ENCODE measurements at regions not wholly inside any gene's neighbourhood (a gene's known extent, or its start where the extent isn't known, plus 50 kb on each side); places are given as distances from the start of the nearest gene placed in this dataset.
"Not testable (repeated sequence)": the region's sequence is repeated elsewhere in the genome, so short reads cannot be mapped to it uniquely, and the experiment has no call there.

- H3K27me3 ChIP-seq (ENCODE audit: control insufficient read depth in 3 of 3, insufficient read depth in 3 of 3, low read length in 3 of 3), result no peaks in the 10 kb centered on the region
- H3K36me3 ChIP-seq (ENCODE audit: control insufficient read depth in 3 of 3, insufficient read depth in 3 of 3, low read length in 3 of 3), result no peaks in the 10 kb centered on the region
- no peaks in the 10 kb centered on the region for H3K4me1 ChIP-seq (ENCODE audit: control insufficient read depth in 3 of 3, insufficient read depth in 3 of 3, low read length in 3 of 3)
- H3K9me3 ChIP-seq (ENCODE audit: control insufficient read depth in 3 of 3, low read length in 3 of 3), result no peaks in the 10 kb centered on the region
- no peak overlapping the region for H3K9ac ChIP-seq (ENCODE audit: low read depth in 1 of 3, low read length in 3 of 3)
- H3K4me3 ChIP-seq (ENCODE audit: low read length in 3 of 3), result no peak overlapping the region
- no peak overlapping the region for H3K27ac ChIP-seq (ENCODE audit: low read depth, low read length)
These were observed 60.8 kb downstream of the COPRS start for GRCh38 chr17:31798205-31798724.

- not testable (repeated sequence) for H3K4me3 ChIP-seq (ENCODE audit: low read length in 3 of 3); H3K4me1 ChIP-seq (ENCODE audit: control insufficient read depth in 3 of 3, insufficient read depth in 3 of 3, low read length in 3 of 3); H3K27ac ChIP-seq (ENCODE audit: low read depth, low read length); H3K9me3 ChIP-seq (ENCODE audit: control insufficient read depth in 3 of 3, low read length in 3 of 3); H3K27me3 ChIP-seq (ENCODE audit: control insufficient read depth in 3 of 3, insufficient read depth in 3 of 3, low read length in 3 of 3); H3K36me3 ChIP-seq (ENCODE audit: control insufficient read depth in 3 of 3, insufficient read depth in 3 of 3, low read length in 3 of 3); H3K9ac ChIP-seq (ENCODE audit: low read depth in 1 of 3, low read length in 3 of 3)
These were observed 63.1 kb downstream of the COPRS start for GRCh38 chr17:31795941-31796340.

GRCh38 chr17:31794111-31794510 lies 64.9 kb downstream of the COPRS start:
- no peak overlapping the region for H3K9ac ChIP-seq (ENCODE audit: low read depth in 1 of 3, low read length in 3 of 3)
- H3K9me3 ChIP-seq (ENCODE audit: control insufficient read depth in 3 of 3, low read length in 3 of 3), result no peaks in the 10 kb centered on the region
- H3K36me3 ChIP-seq (ENCODE audit: control insufficient read depth in 3 of 3, insufficient read depth in 3 of 3, low read length in 3 of 3), result no peaks in the 10 kb centered on the region
- no peaks in the 10 kb centered on the region for H3K27me3 ChIP-seq (ENCODE audit: control insufficient read depth in 3 of 3, insufficient read depth in 3 of 3, low read length in 3 of 3)
- no peak overlapping the region for H3K27ac ChIP-seq (ENCODE audit: low read depth, low read length)
- H3K4me1 ChIP-seq (ENCODE audit: control insufficient read depth in 3 of 3, insufficient read depth in 3 of 3, low read length in 3 of 3), result no peaks in the 10 kb centered on the region
- no peak overlapping the region for H3K4me3 ChIP-seq (ENCODE audit: low read length in 3 of 3)

GRCh38 chr17:31793634-31794033 lies 65.4 kb downstream of the COPRS start:
- not testable (repeated sequence) for H3K4me3 ChIP-seq (ENCODE audit: low read length in 3 of 3); H3K9me3 ChIP-seq (ENCODE audit: control insufficient read depth in 3 of 3, low read length in 3 of 3); H3K27me3 ChIP-seq (ENCODE audit: control insufficient read depth in 3 of 3, insufficient read depth in 3 of 3, low read length in 3 of 3); H3K27ac ChIP-seq (ENCODE audit: low read depth, low read length); H3K4me1 ChIP-seq (ENCODE audit: control insufficient read depth in 3 of 3, insufficient read depth in 3 of 3, low read length in 3 of 3); H3K36me3 ChIP-seq (ENCODE audit: control insufficient read depth in 3 of 3, insufficient read depth in 3 of 3, low read length in 3 of 3); H3K9ac ChIP-seq (ENCODE audit: low read depth in 1 of 3, low read length in 3 of 3)

- Histone ChIP-seq H3K4me1 (ENCODE audit: control insufficient read depth in 3 of 3, insufficient read depth in 3 of 3, low read length in 3 of 3) (no peaks in the 10 kb centered on the region), H3K27me3 (ENCODE audit: control insufficient read depth in 3 of 3, insufficient read depth in 3 of 3, low read length in 3 of 3) (no peaks in the 10 kb centered on the region), H3K4me3 (ENCODE audit: low read length in 3 of 3) (no peak overlapping the region), H3K9me3 (ENCODE audit: control insufficient read depth in 3 of 3, low read length in 3 of 3) (no peaks in the 10 kb centered on the region), H3K36me3 (ENCODE audit: control insufficient read depth in 3 of 3, insufficient read depth in 3 of 3, low read length in 3 of 3) (no peaks in the 10 kb centered on the region), H3K27ac (ENCODE audit: low read depth, low read length) (no peak overlapping the region), H3K9ac (ENCODE audit: low read depth in 1 of 3, low read length in 3 of 3) (no peak overlapping the region)
These were observed 66.9 kb downstream of the COPRS start for GRCh38 chr17:31792007-31792585.

- Histone ChIP-seq H3K36me3 (ENCODE audit: control insufficient read depth in 3 of 3, insufficient read depth in 3 of 3, low read length in 3 of 3) (no peaks in the 10 kb centered on the region), H3K9ac (ENCODE audit: low read depth in 1 of 3, low read length in 3 of 3) (no peak overlapping the region), H3K4me3 (ENCODE audit: low read length in 3 of 3) (no peak overlapping the region), H3K9me3 (ENCODE audit: control insufficient read depth in 3 of 3, low read length in 3 of 3) (no peaks in the 10 kb centered on the region), H3K27me3 (ENCODE audit: control insufficient read depth in 3 of 3, insufficient read depth in 3 of 3, low read length in 3 of 3) (no peaks in the 10 kb centered on the region), H3K27ac (ENCODE audit: low read depth, low read length) (no peak overlapping the region), H3K4me1 (ENCODE audit: control insufficient read depth in 3 of 3, insufficient read depth in 3 of 3, low read length in 3 of 3) (no peaks in the 10 kb centered on the region)
These were observed 69.1 kb downstream of the COPRS start for GRCh38 chr17:31789707-31790505.

GRCh38 chr17:31788956-31789355 lies 70.1 kb downstream of the COPRS start:
- Histone ChIP-seq H3K4me1 (ENCODE audit: control insufficient read depth in 3 of 3, insufficient read depth in 3 of 3, low read length in 3 of 3) (no peaks in the 10 kb centered on the region), H3K36me3 (ENCODE audit: control insufficient read depth in 3 of 3, insufficient read depth in 3 of 3, low read length in 3 of 3) (no peaks in the 10 kb centered on the region), H3K9ac (ENCODE audit: low read depth in 1 of 3, low read length in 3 of 3) (no peak overlapping the region), H3K27me3 (ENCODE audit: control insufficient read depth in 3 of 3, insufficient read depth in 3 of 3, low read length in 3 of 3) (no peaks in the 10 kb centered on the region), H3K4me3 (ENCODE audit: low read length in 3 of 3) (no peak overlapping the region), H3K9me3 (ENCODE audit: control insufficient read depth in 3 of 3, low read length in 3 of 3) (no peaks in the 10 kb centered on the region), H3K27ac (ENCODE audit: low read depth, low read length) (no peak overlapping the region)

GRCh38 chr17:31788571-31788946 lies 70.5 kb downstream of the COPRS start:
- Histone ChIP-seq H3K9ac (ENCODE audit: low read depth in 1 of 3, low read length in 3 of 3) (no peak overlapping the region), H3K4me1 (ENCODE audit: control insufficient read depth in 3 of 3, insufficient read depth in 3 of 3, low read length in 3 of 3) (no peaks in the 10 kb centered on the region), H3K36me3 (ENCODE audit: control insufficient read depth in 3 of 3, insufficient read depth in 3 of 3, low read length in 3 of 3) (no peaks in the 10 kb centered on the region), H3K9me3 (ENCODE audit: control insufficient read depth in 3 of 3, low read length in 3 of 3) (no peaks in the 10 kb centered on the region), H3K27me3 (ENCODE audit: control insufficient read depth in 3 of 3, insufficient read depth in 3 of 3, low read length in 3 of 3) (no peaks in the 10 kb centered on the region), H3K27ac (ENCODE audit: low read depth, low read length) (no peak overlapping the region), H3K4me3 (ENCODE audit: low read length in 3 of 3) (no peak overlapping the region)

- H3K36me3 ChIP-seq (ENCODE audit: control insufficient read depth in 3 of 3, insufficient read depth in 3 of 3, low read length in 3 of 3), result no peaks in the 10 kb centered on the region
- no peaks in the 10 kb centered on the region for H3K4me1 ChIP-seq (ENCODE audit: control insufficient read depth in 3 of 3, insufficient read depth in 3 of 3, low read length in 3 of 3)
- H3K27me3 ChIP-seq (ENCODE audit: control insufficient read depth in 3 of 3, insufficient read depth in 3 of 3, low read length in 3 of 3), result no peaks in the 10 kb centered on the region
- no peak overlapping the region for H3K4me3 ChIP-seq (ENCODE audit: low read length in 3 of 3)
- no peaks in the 10 kb centered on the region for H3K9me3 ChIP-seq (ENCODE audit: control insufficient read depth in 3 of 3, low read length in 3 of 3)
- H3K27ac ChIP-seq (ENCODE audit: low read depth, low read length), result no peak overlapping the region
- no peak overlapping the region for H3K9ac ChIP-seq (ENCODE audit: low read depth in 1 of 3, low read length in 3 of 3)
These were observed 71.0 kb downstream of the COPRS start for GRCh38 chr17:31787857-31788570.
